ENCODE measurements at regions not wholly inside any gene's neighbourhood (a gene's known extent, or its start where the extent isn't known, plus 50 kb on each side); places are given as distances from the start of the nearest gene placed in this dataset.

- no peak for DNase-seq
These were observed 264.3 kb downstream of the TXNL1 start for GRCh38 chr18:56374007-56374655.

- no peak for DNase-seq
These were observed 264.8 kb downstream of the TXNL1 start for GRCh38 chr18:56373601-56374000.

GRCh38 chr18:56368066-56368465 lies 270.3 kb downstream of the TXNL1 start:
- no peak for DNase-seq

- DNase-seq = no peak
These were observed 279.6 kb downstream of the TXNL1 start for GRCh38 chr18:56358608-56359280.

GRCh38 chr18:56353663-56354260 lies 284.6 kb downstream of the TXNL1 start:
- DNase-seq = no peak

- no peak for DNase-seq
These were observed 286.4 kb downstream of the TXNL1 start for GRCh38 chr18:56351911-56352500.

GRCh38 chr18:56337507-56337906 lies 300.9 kb downstream of the TXNL1 start:
- no peak for DNase-seq

- DNase-seq = no peak
These were observed 304.6 kb downstream of the TXNL1 start for GRCh38 chr18:56333839-56334238.

- DNase-seq = no peak
These were observed 305.2 kb downstream of the TXNL1 start for GRCh38 chr18:56333146-56333545.

- no peak for DNase-seq
These were observed 306.0 kb downstream of the TXNL1 start for GRCh38 chr18:56332371-56332770.

- no peak for DNase-seq
These were observed 307.9 kb downstream of the TXNL1 start for GRCh38 chr18:56330366-56331110.

- no peak for DNase-seq
These were observed 308.9 kb downstream of the TXNL1 start for GRCh38 chr18:56329536-56329935.

- no peak for DNase-seq
These were observed 311.1 kb downstream of the TXNL1 start for GRCh38 chr18:56327191-56327885.

- no peak for DNase-seq
These were observed 311.9 kb downstream of the TXNL1 start for GRCh38 chr18:56326336-56327072.

GRCh38 chr18:56323673-56324072 lies 314.7 kb downstream of the TXNL1 start:
- no peak for DNase-seq

GRCh38 chr18:56322406-56322805 lies 316.0 kb downstream of the TXNL1 start:
- no peak for DNase-seq

GRCh38 chr18:56321470-56321869 lies 316.9 kb downstream of the TXNL1 start:
- DNase-seq = no peak

GRCh38 chr18:56319953-56320352 lies 318.4 kb downstream of the TXNL1 start:
- no peak for DNase-seq

- no peak for DNase-seq
These were observed 321.7 kb downstream of the TXNL1 start for GRCh38 chr18:56316727-56317126.

GRCh38 chr18:56315363-56315762 lies 323.0 kb downstream of the TXNL1 start:
- DNase-seq = no peak

- no peak for DNase-seq
These were observed 324.0 kb downstream of the TXNL1 start for GRCh38 chr18:56314396-56314795.
